HG03045 (cell line): ENCODE measurements at regions not wholly inside any gene's neighbourhood (a gene's known extent, or its start where the extent isn't known, plus 50 kb on each side); places are given as distances from the start of the nearest gene placed in this dataset.
"Not testable (repeated sequence)": the region's sequence is repeated elsewhere in the genome, so short reads cannot be mapped to it uniquely, and the experiment has no call there.

ENCODE experiments used
- ATAC-seq: cut with Tn5 transposase; IDR thresholded peaks from one replicate; pipeline ENCODE4 v1.9.1; 2021; ENCODE audit warnings: mild to moderate bottlenecking, moderate library complexity; ENCODE audit not compliant: unreplicated experiment

- not testable (repeated sequence) for ATAC-seq
These were observed 537.6 kb upstream of the RAG2 start for GRCh38 chr11:37135606-37136005.

GRCh38 chr11:37134637-37135036, 536.6 kb upstream of the RAG2 start:
- no peak for ATAC-seq

GRCh38 chr11:37124384-37124783, 526.3 kb upstream of the RAG2 start:
- no peak for ATAC-seq

GRCh38 chr11:37115963-37116362, 517.9 kb upstream of the RAG2 start:
- ATAC-seq = no peak

- no peak for ATAC-seq
These were observed 512.3 kb upstream of the RAG2 start for GRCh38 chr11:37110385-37110784.

- ATAC-seq = no peak
These were observed 511.2 kb upstream of the RAG2 start for GRCh38 chr11:37109286-37109585.

GRCh38 chr11:37108436-37109285, 510.6 kb upstream of the RAG2 start:
- ATAC-seq = no peak

GRCh38 chr11:37107831-37108230, 509.8 kb upstream of the RAG2 start:
- ATAC-seq = no peak

- no peak for ATAC-seq
These were observed 509.4 kb upstream of the RAG2 start for GRCh38 chr11:37107415-37107814.

GRCh38 chr11:37105427-37105826, 507.4 kb upstream of the RAG2 start:
- ATAC-seq = no peak

GRCh38 chr11:37104380-37104779, 506.3 kb upstream of the RAG2 start:
- no peak for ATAC-seq

GRCh38 chr11:37100008-37100407, 502.0 kb upstream of the RAG2 start:
- no peak for ATAC-seq

- ATAC-seq = no peak
These were observed 494.5 kb upstream of the RAG2 start for GRCh38 chr11:37092487-37092886.

GRCh38 chr11:37089439-37089838, 491.4 kb upstream of the RAG2 start:
- ATAC-seq = no peak

GRCh38 chr11:37088573-37088910, 490.5 kb upstream of the RAG2 start:
- ATAC-seq = no peak

- no peak for ATAC-seq
These were observed 489.9 kb upstream of the RAG2 start for GRCh38 chr11:37087650-37088572.

- no peak for ATAC-seq
These were observed 480.5 kb upstream of the RAG2 start for GRCh38 chr11:37078521-37078920.

- ATAC-seq = no peak
These were observed 478.8 kb upstream of the RAG2 start for GRCh38 chr11:37076866-37077265.

- no peak for ATAC-seq
These were observed 474.6 kb upstream of the RAG2 start for GRCh38 chr11:37072538-37073055.

- ATAC-seq = no peak
These were observed 452.3 kb upstream of the RAG2 start for GRCh38 chr11:37050311-37050710.

GRCh38 chr11:37040921-37041320, 442.9 kb upstream of the RAG2 start:
- ATAC-seq = no peak

- no peak for ATAC-seq
These were observed 440.9 kb upstream of the RAG2 start for GRCh38 chr11:37038911-37039310.
